ENCODE measurements at regions not wholly inside any gene's neighbourhood (a gene's known extent, or its start where the extent isn't known, plus 50 kb on each side); places are given as distances from the start of the nearest gene placed in this dataset.
"Not testable (repeated sequence)": the region's sequence is repeated elsewhere in the genome, so short reads cannot be mapped to it uniquely, and the experiment has no call there.

- TF ChIP-seq, protein P1, sequence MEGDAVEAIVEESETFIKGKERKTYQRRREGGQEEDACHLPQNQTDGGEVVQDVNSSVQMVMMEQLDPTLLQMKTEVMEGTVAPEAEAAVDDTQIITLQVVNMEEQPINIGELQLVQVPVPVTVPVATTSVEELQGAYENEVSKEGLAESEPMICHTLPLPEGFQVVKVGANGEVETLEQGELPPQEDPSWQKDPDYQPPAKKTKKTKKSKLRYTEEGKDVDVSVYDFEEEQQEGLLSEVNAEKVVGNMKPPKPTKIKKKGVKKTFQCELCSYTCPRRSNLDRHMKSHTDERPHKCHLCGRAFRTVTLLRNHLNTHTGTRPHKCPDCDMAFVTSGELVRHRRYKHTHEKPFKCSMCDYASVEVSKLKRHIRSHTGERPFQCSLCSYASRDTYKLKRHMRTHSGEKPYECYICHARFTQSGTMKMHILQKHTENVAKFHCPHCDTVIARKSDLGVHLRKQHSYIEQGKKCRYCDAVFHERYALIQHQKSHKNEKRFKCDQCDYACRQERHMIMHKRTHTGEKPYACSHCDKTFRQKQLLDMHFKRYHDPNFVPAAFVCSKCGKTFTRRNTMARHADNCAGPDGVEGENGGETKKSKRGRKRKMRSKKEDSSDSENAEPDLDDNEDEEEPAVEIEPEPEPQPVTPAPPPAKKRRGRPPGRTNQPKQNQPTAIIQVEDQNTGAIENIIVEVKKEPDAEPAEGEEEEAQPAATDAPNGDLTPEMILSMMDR (conservative IDR thresholded peaks at IDR 0.05; ENCODE audit: low read depth, low read length) = not testable (repeated sequence)
- TF ChIP-seq POLR2A (IDR thresholded peaks at IDR 0.05; ENCODE audit: low read depth, low read length); FOS (IDR thresholded peaks at IDR 0.05; ENCODE audit: low read depth, low read length); RAD21 (IDR thresholded peaks at IDR 0.05; ENCODE audit: low read length): not testable (repeated sequence)
Observed at GRCh38 chr2:87946644-87947370, 69.5 kb downstream of the RNU2-63P start.
